ENCODE measurements at regions not wholly inside any gene's neighbourhood (a gene's known extent, or its start where the extent isn't known, plus 50 kb on each side); places are given as distances from the start of the nearest gene placed in this dataset.
"Not testable (repeated sequence)": the region's sequence is repeated elsewhere in the genome, so short reads cannot be mapped to it uniquely, and the experiment has no call there.

- H3K36me3 Mint-ChIP-seq (ENCODE audit: insufficient read depth) = no peaks in the 10 kb centered on the region
- ATAC-seq (no peak), DNase-seq (no peak)
Observed at GRCh38 chr4:42768125-42768748, 111.3 kb upstream of the ATP8A1 start.

GRCh38 chr4:42767669-42768068 is 110.8 kb upstream of the ATP8A1 start:
- DNase-seq (no peak), ATAC-seq (no peak)
- Mint-ChIP-seq H3K36me3 (ENCODE audit: insufficient read depth) (no peaks in the 10 kb centered on the region), H3K4me3 (no peak overlapping the region), H3K4me1 (ENCODE audit: low read depth) (no peaks in the 10 kb centered on the region), H3K9me3 (no peaks in the 10 kb centered on the region), H3K27me3 (ENCODE audit: low read depth) (peaks cover 4% of the 10 kb centered on the region)

More at GRCh38 chr4:42768125-42768748, 111.3 kb upstream of the ATP8A1 start:
- no peaks in the 10 kb centered on the region for H3K4me1 Mint-ChIP-seq (ENCODE audit: low read depth)
- no peak overlapping the region for H3K4me3 Mint-ChIP-seq
- no peaks in the 10 kb centered on the region for H3K9me3 Mint-ChIP-seq
- peaks cover 4% of the 10 kb centered on the region for H3K27me3 Mint-ChIP-seq (ENCODE audit: low read depth)

- ATAC-seq (no peak), DNase-seq (no peak)
- no peaks in the 10 kb centered on the region for H3K36me3 Mint-ChIP-seq (ENCODE audit: insufficient read depth)
- peaks cover 5% of the 10 kb centered on the region for H3K27me3 Mint-ChIP-seq (ENCODE audit: low read depth)
- no peaks in the 10 kb centered on the region for H3K4me1 Mint-ChIP-seq (ENCODE audit: low read depth)
- H3K9me3 Mint-ChIP-seq = no peaks in the 10 kb centered on the region
- no peak overlapping the region for H3K4me3 Mint-ChIP-seq
Observed at GRCh38 chr4:42761804-42762203, 104.9 kb upstream of the ATP8A1 start.

GRCh38 chr4:42754965-42755364 is 98.1 kb upstream of the ATP8A1 start:
- not testable (repeated sequence) for H3K4me1 Mint-ChIP-seq (ENCODE audit: low read depth); H3K9me3 Mint-ChIP-seq; ATAC-seq

GRCh38 chr4:42751587-42751986 is 94.7 kb upstream of the ATP8A1 start:
- Mint-ChIP-seq H3K4me1 (ENCODE audit: low read depth) (peaks cover 2% of the 10 kb centered on the region), H3K27me3 (ENCODE audit: low read depth) (peaks cover 3% of the 10 kb centered on the region), H3K4me3 (no peak overlapping the region), H3K9me3 (no peaks in the 10 kb centered on the region), H3K36me3 (ENCODE audit: insufficient read depth) (no peaks in the 10 kb centered on the region)
- DNase-seq (no peak), ATAC-seq (no peak)

More at GRCh38 chr4:42754965-42755364, 98.1 kb upstream of the ATP8A1 start:
- H3K36me3 Mint-ChIP-seq (ENCODE audit: insufficient read depth); DNase-seq; H3K4me3 Mint-ChIP-seq; H3K27me3 Mint-ChIP-seq (ENCODE audit: low read depth): not testable (repeated sequence)

- Mint-ChIP-seq H3K36me3 (ENCODE audit: insufficient read depth) (no peaks in the 10 kb centered on the region), H3K9me3 (peaks cover under 1% of the 10 kb centered on the region), H3K4me1 (ENCODE audit: low read depth) (peaks cover 2% of the 10 kb centered on the region), H3K4me3 (no peak overlapping the region), H3K27me3 (ENCODE audit: low read depth) (peaks cover 3% of the 10 kb centered on the region)
- ATAC-seq (no peak), DNase-seq (no peak)
Observed at GRCh38 chr4:42750856-42751255, 94.0 kb upstream of the ATP8A1 start.

- peak in 1 of 2 donors; percentile 48 for ATAC-seq
- H3K4me3 Mint-ChIP-seq = no peak overlapping the region
- H3K4me1 Mint-ChIP-seq (ENCODE audit: low read depth) = peaks cover 2% of the 10 kb centered on the region
- H3K27me3 Mint-ChIP-seq (ENCODE audit: low read depth) = peaks cover 3% of the 10 kb centered on the region
- peaks cover 5% of the 10 kb centered on the region for H3K9me3 Mint-ChIP-seq
- peak; percentile 16 for DNase-seq
- no peaks in the 10 kb centered on the region for H3K36me3 Mint-ChIP-seq (ENCODE audit: insufficient read depth)
Observed at GRCh38 chr4:42750091-42750490, 93.2 kb upstream of the ATP8A1 start.

- no peaks in the 10 kb centered on the region for H3K27me3 Mint-ChIP-seq (ENCODE audit: low read depth)
- H3K36me3 Mint-ChIP-seq (ENCODE audit: insufficient read depth) = no peaks in the 10 kb centered on the region
- peaks cover 5% of the 10 kb centered on the region for H3K9me3 Mint-ChIP-seq
- DNase-seq = no peak
- no peak overlapping the region for H3K4me3 Mint-ChIP-seq
- ATAC-seq = no peak
- peaks cover 2% of the 10 kb centered on the region for H3K4me1 Mint-ChIP-seq (ENCODE audit: low read depth)
Observed at GRCh38 chr4:42747971-42748370, 91.1 kb upstream of the ATP8A1 start.

GRCh38 chr4:42736527-42737195 is 79.8 kb upstream of the ATP8A1 start:
- peaks cover 10% of the 10 kb centered on the region for H3K9me3 Mint-ChIP-seq
- DNase-seq (no peak), ATAC-seq (no peak)
- peaks cover 7% of the 10 kb centered on the region for H3K27me3 Mint-ChIP-seq (ENCODE audit: low read depth)
- H3K36me3 Mint-ChIP-seq (ENCODE audit: insufficient read depth) = no peaks in the 10 kb centered on the region
- no peak overlapping the region for H3K4me3 Mint-ChIP-seq
- H3K4me1 Mint-ChIP-seq (ENCODE audit: low read depth) = no peaks in the 10 kb centered on the region

- Mint-ChIP-seq H3K4me3 (no peak overlapping the region), H3K27me3 (ENCODE audit: low read depth) (peaks cover 7% of the 10 kb centered on the region), H3K36me3 (ENCODE audit: insufficient read depth) (peaks cover 6% of the 10 kb centered on the region), H3K4me1 (ENCODE audit: low read depth) (no peaks in the 10 kb centered on the region), H3K9me3 (peaks cover 13% of the 10 kb centered on the region)
- DNase-seq (no peak), ATAC-seq (no peak)
Observed at GRCh38 chr4:42733380-42733779, 76.5 kb upstream of the ATP8A1 start.

- no peak for DNase-seq
- no peak for ATAC-seq
- Mint-ChIP-seq H3K4me1 (ENCODE audit: low read depth) (no peaks in the 10 kb centered on the region), H3K27me3 (ENCODE audit: low read depth) (peaks cover 7% of the 10 kb centered on the region), H3K9me3 (peaks cover 14% of the 10 kb centered on the region), H3K4me3 (no peak overlapping the region), H3K36me3 (ENCODE audit: insufficient read depth) (peaks cover 6% of the 10 kb centered on the region)
Observed at GRCh38 chr4:42732776-42733175, 75.9 kb upstream of the ATP8A1 start.

- Mint-ChIP-seq H3K27me3 (ENCODE audit: low read depth) (peaks cover 5% of the 10 kb centered on the region), H3K36me3 (ENCODE audit: insufficient read depth) (peaks cover 6% of the 10 kb centered on the region), H3K4me1 (ENCODE audit: low read depth) (no peaks in the 10 kb centered on the region), H3K4me3 (no peak overlapping the region), H3K9me3 (peaks cover 14% of the 10 kb centered on the region)
- ATAC-seq (no peak), DNase-seq (no peak)
Observed at GRCh38 chr4:42729505-42730237, 72.8 kb upstream of the ATP8A1 start.

- H3K27me3 Mint-ChIP-seq (ENCODE audit: low read depth) = no peaks in the 10 kb centered on the region
- no peak overlapping the region for H3K4me3 Mint-ChIP-seq
- peaks cover 12% of the 10 kb centered on the region for H3K9me3 Mint-ChIP-seq
- H3K36me3 Mint-ChIP-seq (ENCODE audit: insufficient read depth) = peaks cover 4% of the 10 kb centered on the region
- no peaks in the 10 kb centered on the region for H3K4me1 Mint-ChIP-seq (ENCODE audit: low read depth)
- DNase-seq = no peak
- ATAC-seq = no peak
Observed at GRCh38 chr4:42724451-42724850, 67.5 kb upstream of the ATP8A1 start.

GRCh38 chr4:42720533-42720932 is 63.6 kb upstream of the ATP8A1 start:
- DNase-seq (no peak), ATAC-seq (no peak)
- no peaks in the 10 kb centered on the region for H3K9me3 Mint-ChIP-seq
- H3K4me3 Mint-ChIP-seq = no peak overlapping the region
- H3K4me1 Mint-ChIP-seq (ENCODE audit: low read depth) = no peaks in the 10 kb centered on the region
- H3K27me3 Mint-ChIP-seq (ENCODE audit: low read depth) = no peaks in the 10 kb centered on the region
- H3K36me3 Mint-ChIP-seq (ENCODE audit: insufficient read depth) = no peaks in the 10 kb centered on the region

GRCh38 chr4:42719257-42719656 is 62.4 kb upstream of the ATP8A1 start:
- H3K4me1 Mint-ChIP-seq (ENCODE audit: low read depth) = no peaks in the 10 kb centered on the region
- ATAC-seq (no peak), DNase-seq (no peak)
- no peaks in the 10 kb centered on the region for H3K9me3 Mint-ChIP-seq
- no peak overlapping the region for H3K4me3 Mint-ChIP-seq
- no peaks in the 10 kb centered on the region for H3K27me3 Mint-ChIP-seq (ENCODE audit: low read depth)
- H3K36me3 Mint-ChIP-seq (ENCODE audit: insufficient read depth) = no peaks in the 10 kb centered on the region
